SK-N-SH (cell line): ENCODE measurements at regions not wholly inside any gene's neighbourhood (a gene's known extent, or its start where the extent isn't known, plus 50 kb on each side); places are given as distances from the start of the nearest gene placed in this dataset.

Source experiments
- EZH2phosphoT487 ChIP-seq: fragments of 200-600 bp; sonication (generic); IDR thresholded peaks from 2 replicates; pipeline ENCODE4 v1.6.1; 2017; ENCODE audit warnings: low read depth, mixed run types, mild to moderate bottlenecking, antibody characterized with exemption, moderate library complexity, borderline replicate concordance
- JUND ChIP-seq: IDR thresholded peaks from 2 replicates; pipeline ENCODE4 v1.4.0; 2012
- SMC3 ChIP-seq: IDR thresholded peaks from 2 replicates; pipeline ENCODE4 v1.6.1; 2012; ENCODE audit warnings: low read depth, low read length, improper control_type of control experiment
- TAF1 ChIP-seq: IDR thresholded peaks from 2 replicates; pipeline ENCODE4 v1.6.1; 2012; ENCODE audit warnings: low read depth, mild to moderate bottlenecking, low read length, moderate library complexity, borderline replicate concordance
- TF ChIP-seq, protein P1 (sequence below): fragments of 200-600 bp; sonication (generic); IDR thresholded peaks from 2 replicates; pipeline ENCODE4 v1.6.1; 2017; ENCODE audit warnings: antibody characterized with exemption, mild to moderate bottlenecking, moderate library complexity

- TF ChIP-seq JUND (peak; percentile 44; the same call in 1 of the 2 replicates), SMC3 (no peak), TAF1 (no peak), EZH2phosphoT487 (no peak)
- TF ChIP-seq, protein P1, sequence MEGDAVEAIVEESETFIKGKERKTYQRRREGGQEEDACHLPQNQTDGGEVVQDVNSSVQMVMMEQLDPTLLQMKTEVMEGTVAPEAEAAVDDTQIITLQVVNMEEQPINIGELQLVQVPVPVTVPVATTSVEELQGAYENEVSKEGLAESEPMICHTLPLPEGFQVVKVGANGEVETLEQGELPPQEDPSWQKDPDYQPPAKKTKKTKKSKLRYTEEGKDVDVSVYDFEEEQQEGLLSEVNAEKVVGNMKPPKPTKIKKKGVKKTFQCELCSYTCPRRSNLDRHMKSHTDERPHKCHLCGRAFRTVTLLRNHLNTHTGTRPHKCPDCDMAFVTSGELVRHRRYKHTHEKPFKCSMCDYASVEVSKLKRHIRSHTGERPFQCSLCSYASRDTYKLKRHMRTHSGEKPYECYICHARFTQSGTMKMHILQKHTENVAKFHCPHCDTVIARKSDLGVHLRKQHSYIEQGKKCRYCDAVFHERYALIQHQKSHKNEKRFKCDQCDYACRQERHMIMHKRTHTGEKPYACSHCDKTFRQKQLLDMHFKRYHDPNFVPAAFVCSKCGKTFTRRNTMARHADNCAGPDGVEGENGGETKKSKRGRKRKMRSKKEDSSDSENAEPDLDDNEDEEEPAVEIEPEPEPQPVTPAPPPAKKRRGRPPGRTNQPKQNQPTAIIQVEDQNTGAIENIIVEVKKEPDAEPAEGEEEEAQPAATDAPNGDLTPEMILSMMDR: no peak
These were observed 103.9 kb downstream of the GATA3 start for GRCh38 chr10:8158193-8159071.
